Heart left ventricle (tissue), 16 donors: ENCODE measurements at regions not wholly inside any gene's neighbourhood (a gene's known extent, or its start where the extent isn't known, plus 50 kb on each side); places are given as distances from the start of the nearest gene placed in this dataset.

ENCODE experiments used
- ATAC-seq, 4 donors: fragments of 200-7000 bp; cut with Tn5 transposase; one replicate each; pipeline ENCODE4 v1.9.1; 2020 to 2022; ENCODE audit warnings: moderate library complexity in 4 of 4, mild to moderate bottlenecking in 3 of 4, moderate number of reproducible peaks in 1 of 4
- DNase-seq, 5 donors: peaks; one replicate each; pipeline ENCODE4 v3.0.0-alpha.2; 2020
- H3K27ac ChIP-seq, 12 donors: fragments of 200-600 bp; sonication (generic) in 4 of 12; one replicate each; pipeline versions ENCODE4 v1.5.0 to v1.8.0; 2016 to 2022; ENCODE audit warnings: mild to moderate bottlenecking in 2 of 12
- H3K27me3 ChIP-seq, 9 donors: fragments of 200-600 bp; sonication (generic) in 2 of 9; one replicate each; pipeline versions ENCODE4 v1.5.1 to v1.8.0; 2016 to 2022; ENCODE audit warnings: mild to moderate bottlenecking in 3 of 9
- H3K36me3 ChIP-seq, 9 donors: fragments of 200-600 bp; sonication (generic) in 2 of 9; one replicate each; pipeline versions ENCODE4 v1.5.0 to v1.8.0; 2018 to 2022; ENCODE audit warnings: mild to moderate bottlenecking in 2 of 9
- H3K4me1 ChIP-seq, 12 donors: fragments of 200-600 bp; sonication (generic) in 4 of 12; one replicate each; pipeline versions ENCODE4 v1.5.0 to v1.8.0; 2016 to 2022; ENCODE audit warnings: mild to moderate bottlenecking in 3 of 12
- H3K4me3 ChIP-seq, 12 donors: fragments of 200-600 bp; sonication (generic) in 4 of 12; one replicate each; pipeline versions ENCODE4 v1.5.0 to v1.8.0; 2017 to 2022; ENCODE audit warnings: mild to moderate bottlenecking in 9 of 12, moderate library complexity in 4 of 12
- H3K9me3 ChIP-seq, 12 donors: fragments of 200-600 bp; sonication (generic) in 4 of 12; one replicate each; pipeline versions ENCODE4 v1.5.0 to v1.8.0; 2016 to 2022; ENCODE audit warnings: mild to moderate bottlenecking in 1 of 12
- CTCF ChIP-seq, 12 donors: fragments of 200-600 bp; sonication (generic) in 4 of 12; IDR thresholded peaks; one replicate each; pipeline versions ENCODE4 v1.5.0 to v1.8.0; 2018 to 2022; ENCODE audit warnings: antibody characterized with exemption in 12 of 12, mild to moderate bottlenecking in 5 of 12
- POLR2A ChIP-seq, 2 donors: fragments of 450-650 bp; IDR thresholded peaks; one replicate each; pipeline ENCODE4 v1.6.1; 2017; ENCODE audit warnings: antibody characterized with exemption in 2 of 2, mild to moderate bottlenecking in 2 of 2, moderate library complexity in 2 of 2
- WGBS, 4 donors: extraction: QIAGEN DNeasy Blood & Tissue Kit in 2 of 4; methylation state at CpG; one replicate each; pipeline versions ENCODE4 v1.1.5 to v1.1.7; 2013 to 2018; 5-methylcytosine and 5-hydroxymethylcytosine counted together
- intact Hi-C, 10 donors: fragments of 100-400 bp; cut with DNase I; formaldehyde crosslinking; loops; one replicate each; pipeline versions ENCODE4 v1.11.1 to v1.14.2; 2022
- donor health status: ischemic (EF 13 %, LVEDD 7.1; RV severe dilation, severe dysfunction).
- donor health status: healthy with polysubstance abuse.
- donor health status: DM: no; HTN: yes; CAD: no.
- donor health status: DM: no; HTN: no; CAD: no.
- donor health status: ischemic (EF 25% LVEDD 6.9; RV normal size, moderate dysfunction).
- donor health status: ischemic (EF 25% LVEDD 5.7; RV mildly dilated, moderate dysfunction).
- donor health status: healthy.
- donor health status: DM: yes; HTN: yes; CAD: no.
- donor health status: ischemic (EF 35%, LVEDD 5.7; RV mildly dilated, moderate dysfunction).
- donor health status: nonischemic (EF 11% LVEDD 7.7; RV severe dilation, severe dysfunction).
- donor health status: DM: yes; HTN: yes; CAD: no.
- donor health status: PGD.
- donor health status: ischemic (EF 29% LVEDD 5.4; RV normal size, mild dysfunction).
- donor health status: nonischemic (EF 23%, LVEDD 6.1; RV moderate dilation, normal function).

DNA sequence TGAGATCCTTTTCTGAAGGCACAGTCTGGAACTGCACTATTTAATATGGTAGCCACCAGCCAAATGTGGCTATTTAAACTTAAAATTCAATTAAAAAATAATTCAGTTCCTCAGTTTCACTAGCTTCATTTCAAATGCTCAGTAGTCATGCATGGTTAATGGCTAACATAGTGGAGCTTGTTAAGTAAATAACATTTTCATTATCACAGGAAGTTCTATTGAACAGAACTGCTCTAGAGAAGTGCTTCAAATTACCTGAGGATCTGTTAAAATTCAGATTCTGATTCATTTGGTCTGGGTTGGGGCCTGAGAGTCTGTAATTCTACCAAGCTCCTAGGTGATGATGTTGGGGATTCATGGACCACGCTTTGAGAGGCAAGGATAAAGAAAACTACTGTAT, 109.6 kb upstream of the THRB start:
- no peak overlapping the region for H3K4me3 ChIP-seq
- no peaks in the 10 kb centered on the region for H3K9me3 ChIP-seq
- ATAC-seq (no peak), DNase-seq (no peak)
- H3K36me3 ChIP-seq, result no peaks in the 10 kb centered on the region
- H3K4me1 ChIP-seq, result peaks cover 0 to 7% (median 0%) of the 10 kb centered on the region in 12 donors
- intact Hi-C loops, result no loop called here
- no peak for TF ChIP-seq POLR2A (IDR thresholded peaks at IDR 0.05)
- TF ChIP-seq CTCF (IDR thresholded peaks at IDR 0.05), result no peak
- no peaks in the 10 kb centered on the region for H3K27me3 ChIP-seq
- 92 to 100% (median 97%) methylated on average over 1 of the region's 1 CpG for WGBS, 4 donors
- no peak overlapping the region for H3K27ac ChIP-seq

- TF ChIP-seq POLR2A (IDR thresholded peaks at IDR 0.05), result no peak
- no peak for TF ChIP-seq CTCF (IDR thresholded peaks at IDR 0.05)
- H3K4me1 ChIP-seq, result peaks cover 0 to 7% (median 0%) of the 10 kb centered on the region in 12 donors
- intact Hi-C loops, result no loop called here
- no peaks in the 10 kb centered on the region for H3K27me3 ChIP-seq
- ATAC-seq, result no peak
- H3K36me3 ChIP-seq, result no peaks in the 10 kb centered on the region
- H3K27ac ChIP-seq, result no peak overlapping the region
- no peak for DNase-seq
- no peaks in the 10 kb centered on the region for H3K9me3 ChIP-seq
- WGBS, 4 donors, result 92 to 94% (median 94%) methylated on average over 4 of the region's 4 CpGs
- H3K4me3 ChIP-seq, result no peak overlapping the region
These were observed 110.9 kb upstream of the THRB start for GRCh38 chr3:24605511-24606028.

- intact Hi-C loops, result no loop called here
- no peaks in the 10 kb centered on the region for H3K36me3 ChIP-seq
- TF ChIP-seq POLR2A (IDR thresholded peaks at IDR 0.05), result no peak
- TF ChIP-seq CTCF (IDR thresholded peaks at IDR 0.05), result no peak
These were observed 112.6 kb upstream of the THRB start for GRCh38 chr3:24607281-24607680.

DNA sequence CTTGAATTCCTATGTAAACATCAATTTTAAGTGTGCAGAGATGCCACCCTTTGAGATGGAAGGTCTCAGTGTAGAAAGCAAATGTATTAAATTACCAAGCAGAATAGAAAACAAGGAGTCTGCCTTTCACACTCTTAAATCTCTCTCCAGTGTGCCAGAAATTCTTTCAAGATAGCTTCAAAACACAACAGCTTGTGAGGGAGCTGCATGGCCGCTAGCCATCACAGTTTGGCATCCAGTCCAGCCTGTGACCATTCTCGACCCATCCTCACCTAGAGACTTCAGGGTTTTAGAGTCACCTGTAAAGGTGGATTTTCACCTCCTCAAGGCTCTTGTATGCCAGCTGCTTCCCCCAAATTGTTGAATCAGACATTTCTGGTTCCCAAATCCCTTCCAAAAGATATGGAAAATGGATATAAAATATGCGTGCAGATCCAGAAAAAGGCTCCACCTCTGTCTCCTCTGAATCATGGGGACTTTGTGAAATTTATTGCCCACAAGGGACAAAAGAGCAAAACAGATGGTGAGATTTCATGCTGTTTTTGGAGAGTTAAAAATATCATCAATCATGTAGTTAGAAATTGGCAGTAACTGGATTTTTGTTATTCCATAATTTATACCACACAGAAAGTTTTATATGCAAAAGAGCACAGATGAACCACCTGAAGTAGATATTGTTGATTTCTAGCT, 114.2 kb upstream of the THRB start:
- Histone ChIP-seq H3K9me3 (no peaks in the 10 kb centered on the region), H3K27me3 (no peaks in the 10 kb centered on the region), H3K4me1 (peaks cover 0 to 7% (median 0%) of the 10 kb centered on the region in 12 donors), H3K4me3 (no peak overlapping the region), H3K27ac (no peak overlapping the region), H3K36me3 (no peaks in the 10 kb centered on the region)
- WGBS, 4 donors, result 33 to 55% (median 46%) methylated on average over 3 of the region's 3 CpGs
- no peak for TF ChIP-seq CTCF (IDR thresholded peaks at IDR 0.05)
- TF ChIP-seq POLR2A (IDR thresholded peaks at IDR 0.05), result no peak
- intact Hi-C loops, result no loop called here
- DNase-seq (no peak), ATAC-seq (no peak)

More at GRCh38 chr3:24607281-24607680, 112.6 kb upstream of the THRB start:
- no peaks in the 10 kb centered on the region for H3K27me3 ChIP-seq
- no peaks in the 10 kb centered on the region for H3K9me3 ChIP-seq
- H3K4me1 ChIP-seq, result peaks cover 0 to 7% (median 0%) of the 10 kb centered on the region in 12 donors
- H3K4me3 ChIP-seq, result no peak overlapping the region
- no peak for ATAC-seq
- DNase-seq, result no peak
- H3K27ac ChIP-seq, result no peak overlapping the region
